OCI-LY1 (cell line): ENCODE measurements at regions not wholly inside any gene's neighbourhood (a gene's known extent, or its start where the extent isn't known, plus 50 kb on each side); places are given as distances from the start of the nearest gene placed in this dataset.

Source experiments
- EZH2 ChIP-seq: fragments of 200-600 bp; sonication (generic), shearing (Covaris generic); IDR thresholded peaks from 2 replicates; pipeline ENCODE4 v1.8.0; 2017; ENCODE audit warnings: borderline replicate concordance, mixed run types, mild to moderate bottlenecking, antibody characterized with exemption, low read length, moderate library complexity, mixed read lengths
- TF ChIP-seq, protein P1 (sequence below): fragments of 200-600 bp; sonication (generic), shearing (Covaris generic); IDR thresholded peaks from 2 replicates; pipeline ENCODE4 v1.5.1; 2017; ENCODE audit warnings: mild to moderate bottlenecking, antibody characterized with exemption, low read length, moderate library complexity, mixed read lengths

DNA sequence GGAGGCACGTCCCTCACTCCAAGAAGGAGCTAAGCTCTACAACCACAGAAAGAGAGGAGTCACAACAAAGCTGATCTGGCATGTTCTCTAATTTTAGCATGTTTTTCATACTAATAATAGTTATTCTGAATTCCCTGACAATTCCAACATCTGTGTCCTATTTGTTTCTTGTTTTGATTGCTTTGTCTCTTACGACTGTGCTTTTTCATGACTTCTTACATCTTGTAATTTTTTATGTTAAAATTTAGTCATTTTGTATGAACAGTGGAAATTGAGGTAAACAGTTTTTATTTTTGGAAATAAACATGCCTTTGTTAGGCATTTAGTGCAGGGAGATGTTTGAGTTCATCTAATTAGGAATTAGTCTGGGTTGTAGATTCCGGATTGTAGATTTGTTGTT is 668.1 kb upstream of the EDIL3 start:
- no peak for TF ChIP-seq EZH2
- TF ChIP-seq, protein P1, sequence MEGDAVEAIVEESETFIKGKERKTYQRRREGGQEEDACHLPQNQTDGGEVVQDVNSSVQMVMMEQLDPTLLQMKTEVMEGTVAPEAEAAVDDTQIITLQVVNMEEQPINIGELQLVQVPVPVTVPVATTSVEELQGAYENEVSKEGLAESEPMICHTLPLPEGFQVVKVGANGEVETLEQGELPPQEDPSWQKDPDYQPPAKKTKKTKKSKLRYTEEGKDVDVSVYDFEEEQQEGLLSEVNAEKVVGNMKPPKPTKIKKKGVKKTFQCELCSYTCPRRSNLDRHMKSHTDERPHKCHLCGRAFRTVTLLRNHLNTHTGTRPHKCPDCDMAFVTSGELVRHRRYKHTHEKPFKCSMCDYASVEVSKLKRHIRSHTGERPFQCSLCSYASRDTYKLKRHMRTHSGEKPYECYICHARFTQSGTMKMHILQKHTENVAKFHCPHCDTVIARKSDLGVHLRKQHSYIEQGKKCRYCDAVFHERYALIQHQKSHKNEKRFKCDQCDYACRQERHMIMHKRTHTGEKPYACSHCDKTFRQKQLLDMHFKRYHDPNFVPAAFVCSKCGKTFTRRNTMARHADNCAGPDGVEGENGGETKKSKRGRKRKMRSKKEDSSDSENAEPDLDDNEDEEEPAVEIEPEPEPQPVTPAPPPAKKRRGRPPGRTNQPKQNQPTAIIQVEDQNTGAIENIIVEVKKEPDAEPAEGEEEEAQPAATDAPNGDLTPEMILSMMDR, result no peak
